B cell (primary cell): ENCODE measurements at regions not wholly inside any gene's neighbourhood (a gene's known extent, or its start where the extent isn't known, plus 50 kb on each side); places are given as distances from the start of the nearest gene placed in this dataset.

Experiments used
- EZH2 ChIP-seq: IDR thresholded peaks from 2 replicates; pipeline ENCODE4 v1.6.1; 2012; ENCODE audit warnings: borderline replicate concordance, low read depth, mild to moderate bottlenecking, moderate library complexity, low read length; ENCODE audit not compliant: insufficient read depth, poor library complexity, severe bottlenecking
- TF ChIP-seq, protein P1 (sequence below): fragments of 200-600 bp; IDR thresholded peaks from one replicate; pipeline ENCODE4 v1.8.0; 2022; ENCODE audit warnings: antibody characterized with exemption, mild to moderate bottlenecking

GRCh38 chr17:77666881-77667395, 291.6 kb upstream of the TNRC6C start:
- TF ChIP-seq, protein P1, sequence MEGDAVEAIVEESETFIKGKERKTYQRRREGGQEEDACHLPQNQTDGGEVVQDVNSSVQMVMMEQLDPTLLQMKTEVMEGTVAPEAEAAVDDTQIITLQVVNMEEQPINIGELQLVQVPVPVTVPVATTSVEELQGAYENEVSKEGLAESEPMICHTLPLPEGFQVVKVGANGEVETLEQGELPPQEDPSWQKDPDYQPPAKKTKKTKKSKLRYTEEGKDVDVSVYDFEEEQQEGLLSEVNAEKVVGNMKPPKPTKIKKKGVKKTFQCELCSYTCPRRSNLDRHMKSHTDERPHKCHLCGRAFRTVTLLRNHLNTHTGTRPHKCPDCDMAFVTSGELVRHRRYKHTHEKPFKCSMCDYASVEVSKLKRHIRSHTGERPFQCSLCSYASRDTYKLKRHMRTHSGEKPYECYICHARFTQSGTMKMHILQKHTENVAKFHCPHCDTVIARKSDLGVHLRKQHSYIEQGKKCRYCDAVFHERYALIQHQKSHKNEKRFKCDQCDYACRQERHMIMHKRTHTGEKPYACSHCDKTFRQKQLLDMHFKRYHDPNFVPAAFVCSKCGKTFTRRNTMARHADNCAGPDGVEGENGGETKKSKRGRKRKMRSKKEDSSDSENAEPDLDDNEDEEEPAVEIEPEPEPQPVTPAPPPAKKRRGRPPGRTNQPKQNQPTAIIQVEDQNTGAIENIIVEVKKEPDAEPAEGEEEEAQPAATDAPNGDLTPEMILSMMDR, result no peak
- no peak for TF ChIP-seq EZH2
